H1 (cell line): ENCODE measurements at regions not wholly inside any gene's neighbourhood (a gene's known extent, or its start where the extent isn't known, plus 50 kb on each side); places are given as distances from the start of the nearest gene placed in this dataset.

ENCODE experiments used
- CTCF ChIA-PET: fragments of 300-600 bp; sonication (Branson Sonifier 250); formaldehyde crosslinking; loops from one replicate; lab custom pipeline; 2021; ENCODE audit not compliant: partially characterized antibody; lab: Charles Lee
- POLR2A ChIA-PET: fragments of 300-600 bp; sonication (Branson Sonifier 250); formaldehyde crosslinking; loops from one replicate; lab custom pipeline; 2021; ENCODE audit warnings: inconsistent platforms; ENCODE audit not compliant: partially characterized antibody; lab: Charles Lee
- DNase-seq, 2 experiments: peaks; one replicate each; pipeline versions ENCODE4 v3.0.0 to v3.0.0-alpha.2; 2010 to 2022; ENCODE audit warnings: low spot score in 2 of 2, low read depth in 1 of 2, mixed read lengths in 1 of 2
- FAIRE-seq: peaks from 2 replicates; lab custom pipeline; 2011; peaks lifted over from hg19 to GRCh38; lab: Jason Lieb, UNC
- H2AFZ ChIP-seq: 2 replicates; pipeline ENCODE4 v1.8.1; 2012; ENCODE audit warnings: low read length, inconsistent platforms
- H2AK5ac ChIP-seq: 2 replicates; pipeline ENCODE4 v1.6.1; 2013; ENCODE audit warnings: low read depth, low read length
- H2BK120ac ChIP-seq: replicated peaks from 2 replicates; pipeline ENCODE3; 2013; ENCODE audit warnings: low read depth, low read length, inconsistent platforms
- H2BK12ac ChIP-seq: 2 replicates; pipeline ENCODE4 v1.6.1; 2013; ENCODE audit warnings: low read depth, low read length
- H2BK15ac ChIP-seq: 2 replicates; pipeline ENCODE4 v1.6.1; 2013; ENCODE audit warnings: low read length
- H2BK20ac ChIP-seq: 2 replicates; pipeline ENCODE4 v1.6.1; 2013; ENCODE audit warnings: low read length
- H2BK5ac ChIP-seq: 2 replicates; pipeline ENCODE4 v1.6.1; 2013; ENCODE audit warnings: low read depth, low read length
- H3K14ac ChIP-seq: 2 replicates; pipeline ENCODE4 v1.6.1; 2013; ENCODE audit warnings: inconsistent platforms; ENCODE audit not compliant: insufficient read length
- H3K18ac ChIP-seq: 2 replicates; pipeline ENCODE4 v1.6.1; 2013; ENCODE audit warnings: low read length; ENCODE audit errors: extremely low read depth
- H3K23ac ChIP-seq: 2 replicates; pipeline ENCODE4 v1.6.1; 2013; ENCODE audit warnings: inconsistent platforms; ENCODE audit not compliant: insufficient read length
- H3K23me2 ChIP-seq: 2 replicates; pipeline ENCODE4 v1.6.1; 2013; ENCODE audit warnings: low read depth, low read length
- H3K27ac ChIP-seq: 2 replicates; pipeline ENCODE4 v1.6.1; 2011; ENCODE audit warnings: low read depth, low read length, inconsistent platforms
- H3K27me3 ChIP-seq, 4 experiments: replicated peaks in 1 of 4; 1 replicate in 1 of 4; 2 replicates in 3 of 4; pipeline versions ENCODE4 v1.6.1 to v1.8.1; 2011 to 2013; ENCODE audit warnings: low read length in 3 of 4, mild to moderate bottlenecking in 3 of 4, inconsistent platforms in 2 of 4, mixed read lengths in 2 of 4, moderate library complexity in 1 of 4; ENCODE audit not compliant: control insufficient read depth in 3 of 4, insufficient read depth in 3 of 4; ENCODE audit errors: extremely low read depth in 1 of 4
- H3K36me3 ChIP-seq, 4 experiments: 2 replicates each; pipeline versions ENCODE4 v1.6.1 to v1.8.1; 2011 to 2013; ENCODE audit warnings: mild to moderate bottlenecking in 4 of 4, low read length in 3 of 4, moderate library complexity in 2 of 4, control low read depth in 1 of 4, inconsistent platforms in 1 of 4; ENCODE audit not compliant: insufficient read depth in 4 of 4, control insufficient read depth in 2 of 4
- H3K4ac ChIP-seq: replicated peaks from 2 replicates; pipeline ENCODE3; 2013; ENCODE audit warnings: low read length, low read depth, mixed read lengths, inconsistent platforms; ENCODE audit not compliant: insufficient read length
- H3K4me1 ChIP-seq, 4 experiments: replicated peaks in 1 of 4; 1 replicate in 1 of 4; 2 replicates in 3 of 4; pipeline versions ENCODE4 v1.6.1 to v1.8.1; 2011 to 2013; ENCODE audit warnings: low read length in 3 of 4, inconsistent platforms in 2 of 4, mixed read lengths in 1 of 4; ENCODE audit not compliant: insufficient read depth in 4 of 4, control insufficient read depth in 3 of 4
- H3K4me2 ChIP-seq, 2 experiments: 2 replicates each; pipeline versions ENCODE4 v1.6.1 to v1.8.1; 2011 to 2013; ENCODE audit warnings: low read depth in 2 of 2, low read length in 2 of 2, control low read depth in 1 of 2, inconsistent platforms in 1 of 2, mild to moderate bottlenecking in 1 of 2; ENCODE audit not compliant: insufficient read depth in 1 of 2
- H3K4me3 ChIP-seq, 4 experiments: fragments of 200-600, 300-600 bp in 1 of 4; sonication (generic), shearing (Covaris generic), sonication (Bioruptor Twin) in 1 of 4; 2 replicates each; pipeline versions ENCODE4 v1.5.1 to v1.8.1; 2011 to 2016; ENCODE audit warnings: low read length in 4 of 4, low read depth in 3 of 4, control low read depth in 2 of 4, inconsistent platforms in 2 of 4, mild to moderate bottlenecking in 2 of 4, mixed read lengths in 1 of 4, moderate library complexity in 1 of 4; ENCODE audit not compliant: insufficient read depth in 2 of 4; ENCODE audit errors: extremely low read depth in 1 of 4
- H3K56ac ChIP-seq: replicated peaks from 2 replicates; pipeline ENCODE3; 2013; ENCODE audit warnings: low read depth, mild to moderate bottlenecking, mixed read lengths, low read length, inconsistent platforms; ENCODE audit not compliant: insufficient read length
- H3K79me1 ChIP-seq: 2 replicates; pipeline ENCODE4 v1.6.1; 2013; ENCODE audit warnings: low read depth, low read length, control low read depth
- H3K79me2 ChIP-seq, 2 experiments: 2 replicates each; pipeline versions ENCODE4 v1.6.1 to v1.8.1; 2012 to 2013; ENCODE audit warnings: low read length in 2 of 2, mild to moderate bottlenecking in 2 of 2, inconsistent platforms in 1 of 2; ENCODE audit not compliant: insufficient read depth in 2 of 2, control insufficient read depth in 1 of 2
- H3K9ac ChIP-seq, 4 experiments: replicated peaks in 1 of 4; 1 replicate in 1 of 4; 2 replicates in 3 of 4; pipeline versions ENCODE4 v1.6.1 to v1.8.1; 2011 to 2013; ENCODE audit warnings: low read depth in 3 of 4, low read length in 3 of 4, control low read depth in 2 of 4, mild to moderate bottlenecking in 2 of 4, moderate library complexity in 2 of 4, inconsistent platforms in 1 of 4; ENCODE audit errors: extremely low read depth in 1 of 4
- H3K9me3 ChIP-seq, 2 experiments: 2 replicates each; pipeline versions ENCODE4 v1.6.1 to v1.8.1; 2012 to 2013; ENCODE audit warnings: mild to moderate bottlenecking in 2 of 2, moderate library complexity in 2 of 2, control low read depth in 1 of 2, inconsistent platforms in 1 of 2, low read depth in 1 of 2, low read length in 1 of 2, mixed read lengths in 1 of 2; ENCODE audit not compliant: insufficient read depth in 2 of 2
- H4K20me1 ChIP-seq, 2 experiments: replicated peaks in 1 of 2; 2 replicates each; pipeline versions ENCODE3 to v1.8.1; 2011 to 2013; ENCODE audit warnings: inconsistent platforms in 2 of 2, low read length in 2 of 2, mild to moderate bottlenecking in 1 of 2; ENCODE audit not compliant: insufficient read depth in 2 of 2, control insufficient read depth in 1 of 2
- H4K5ac ChIP-seq: 2 replicates; pipeline ENCODE4 v1.6.1; 2013; ENCODE audit warnings: low read length, low read depth, mixed read lengths, inconsistent platforms; ENCODE audit not compliant: insufficient read length
- H4K8ac ChIP-seq: 2 replicates; pipeline ENCODE4 v1.8.0; 2013; ENCODE audit warnings: mild to moderate bottlenecking, moderate library complexity, low read length, inconsistent platforms; ENCODE audit not compliant: insufficient read depth; ENCODE audit errors: extremely low read depth
- H4K91ac ChIP-seq: replicated peaks from 2 replicates; pipeline ENCODE3; 2013; ENCODE audit warnings: low read length, mixed read lengths, inconsistent platforms; ENCODE audit not compliant: insufficient read length
- ATF3 ChIP-seq: IDR thresholded peaks from 2 replicates; pipeline ENCODE4 v1.6.1; 2011; ENCODE audit warnings: low read depth, mild to moderate bottlenecking, low read length; ENCODE audit not compliant: insufficient read depth
- EZH2 ChIP-seq: fragments of 200-600 bp; sonication (generic); IDR thresholded peaks from 2 replicates; pipeline ENCODE4 v1.7.1; 2012; ENCODE audit warnings: low read depth, mild to moderate bottlenecking, moderate library complexity, low read length, inconsistent platforms; ENCODE audit not compliant: severe bottlenecking
- KDM1A ChIP-seq: fragments of 200-600, 300-600 bp; sonication (generic); IDR thresholded peaks from 2 replicates; pipeline ENCODE4 v1.7.1; 2016; ENCODE audit warnings: mild to moderate bottlenecking, low read length, borderline replicate concordance
- MAFK ChIP-seq: IDR thresholded peaks from 2 replicates; pipeline ENCODE4 v1.6.1; 2012; ENCODE audit warnings: low read depth, mild to moderate bottlenecking, improper control_type of control experiment, low read length
- MAX ChIP-seq: IDR thresholded peaks from 2 replicates; pipeline ENCODE4 v1.6.1; 2012; ENCODE audit warnings: inconsistent platforms
- WGBS, 2 experiments: shearing (Covaris generic) in 1 of 2; methylation state at CpG; one replicate each; pipeline versions ENCODE4 v1.1.6 to v1.1.7; 2013 to 2015; ENCODE audit warnings: low lambda C conversion rate in 2 of 2, mixed read lengths in 2 of 2, inconsistent platforms in 1 of 2, low coverage in 1 of 2, missing lambda C conversion rate in 1 of 2; ENCODE audit not compliant: insufficient replicate concordance in 2 of 2, insufficient coverage in 1 of 2, insufficient read length in 1 of 2; ENCODE audit errors: extremely low coverage in 1 of 2, missing lambda C conversion rate in 1 of 2; 5-methylcytosine and 5-hydroxymethylcytosine counted together

GRCh38 chr4:28481565-28481964 is 1620.9 kb downstream of the STIM2 start:
- Histone ChIP-seq H3K18ac (no peak overlapping the region), H2AK5ac (no peak overlapping the region), H3K23ac (no peak overlapping the region), H2BK12ac (no peak overlapping the region), H3K9me3 (no peaks in the 10 kb centered on the region), H3K4me2 (no peak overlapping the region), H3K4me1 (peaks cover 5 to 13% (median 10%) of the 10 kb centered on the region in 4 experiments), H3K4ac (no peak overlapping the region), H4K20me1 (no peaks in the 10 kb centered on the region), H2BK120ac (no peak overlapping the region), H3K23me2 (no peaks in the 10 kb centered on the region; the same call in 1 of the 2 replicates), H2AFZ (no peak overlapping the region), H3K27me3 (no peaks in the 10 kb centered on the region), H3K36me3 (no peaks in the 10 kb centered on the region), H4K8ac (no peak overlapping the region), H3K9ac (no peak overlapping the region), H4K91ac (no peak overlapping the region), H3K56ac (no peak overlapping the region), H2BK5ac (no peak overlapping the region), H2BK20ac (peak overlapping the region; percentile 40; the same call in 1 of the 2 replicates), H3K79me2 (no peaks in the 10 kb centered on the region), H2BK15ac (no peak overlapping the region), H3K79me1 (no peaks in the 10 kb centered on the region), H3K14ac (no peak overlapping the region), H3K4me3 (no peak overlapping the region), H4K5ac (no peak overlapping the region), H3K27ac (no peak overlapping the region)
- FAIRE-seq (no peak), DNase-seq (no peak)
- TF ChIP-seq KDM1A (no peak), MAFK (0 out of 2 replicates have a peak, but pooled peaks have one; percentile 14), ATF3 (no peak), MAX (0 out of 2 replicates have a peak, but pooled peaks have one; percentile 33), EZH2 (no peak)
- ChIA-PET POLR2A (no interaction called here), CTCF (no interaction called here)
- WGBS, 2 experiments: 86% methylated on average over 4 of the region's 4 CpGs; no CpG with 5 or more reads in 1 of the 2 experiments
